Activated T-cell treated with anti-CD3 and anti-CD28 coated beads for 48 hours (primary cell): ENCODE measurements at regions not wholly inside any gene's neighbourhood (a gene's known extent, or its start where the extent isn't known, plus 50 kb on each side); places are given as distances from the start of the nearest gene placed in this dataset.

Experiments used
- DNase-seq: peaks from one replicate; pipeline ENCODE4 v3.0.0-alpha.2; 2020; ENCODE audit warnings: low read depth

DNA sequence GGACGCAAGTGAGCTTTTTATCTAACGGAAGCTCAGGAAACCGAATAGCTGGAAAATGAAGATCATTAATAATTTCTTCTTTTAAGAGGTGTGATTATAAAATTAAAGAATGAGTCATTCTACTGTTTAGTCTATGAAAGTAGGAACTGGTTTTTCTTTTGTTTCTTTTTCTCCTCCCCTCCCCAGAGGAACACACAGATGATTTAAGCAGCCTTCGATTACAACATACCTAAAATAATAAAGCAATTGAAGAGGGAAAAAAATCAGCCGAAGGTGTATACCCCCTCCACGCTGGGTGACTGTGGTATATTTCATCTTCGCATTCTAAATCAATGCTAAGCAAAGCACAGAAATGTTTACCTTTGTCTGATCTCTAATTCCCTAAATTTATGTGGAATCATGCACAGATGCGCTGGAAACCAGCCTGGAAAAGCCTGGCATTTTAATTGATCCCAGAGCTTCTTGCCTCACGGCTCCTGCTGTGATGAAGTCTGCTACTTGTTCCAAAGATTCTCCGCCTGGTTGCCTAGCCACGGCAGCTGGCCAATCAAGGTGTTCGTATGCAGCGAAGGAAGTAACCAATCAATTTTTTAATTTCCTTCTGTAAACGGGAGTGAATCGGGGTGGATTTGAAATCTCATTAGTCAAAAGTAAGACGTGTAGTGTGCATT, 133.9 kb downstream of the FANCF start:
- DNase-seq, result no peak

- DNase-seq, result no peak
These were observed 142.0 kb downstream of the SLC17A6 start for GRCh38 chr11:22479971-22480720.

GRCh38 chr11:22479208-22479607, 141.0 kb downstream of the SLC17A6 start:
- no peak for DNase-seq

DNA sequence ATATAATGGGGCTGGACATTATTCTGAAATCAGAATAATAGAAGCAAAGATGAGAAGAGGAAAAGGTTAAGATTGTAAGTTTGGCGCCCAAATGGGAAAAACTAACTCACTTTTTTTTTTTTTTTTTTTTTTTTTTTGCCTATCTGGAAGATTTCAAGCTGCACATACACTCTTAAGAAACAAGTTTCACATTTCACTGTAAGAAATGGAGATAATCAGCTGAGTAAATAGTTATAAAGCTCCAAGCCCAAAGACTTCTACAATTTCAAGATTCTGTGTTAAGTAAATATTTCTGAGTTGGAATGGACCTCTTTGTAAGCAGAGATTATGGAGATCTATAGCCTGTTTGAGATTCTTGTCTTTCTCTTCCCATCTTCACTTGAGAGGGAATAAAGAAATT, 140.0 kb downstream of the SLC17A6 start:
- DNase-seq, result no peak

DNA sequence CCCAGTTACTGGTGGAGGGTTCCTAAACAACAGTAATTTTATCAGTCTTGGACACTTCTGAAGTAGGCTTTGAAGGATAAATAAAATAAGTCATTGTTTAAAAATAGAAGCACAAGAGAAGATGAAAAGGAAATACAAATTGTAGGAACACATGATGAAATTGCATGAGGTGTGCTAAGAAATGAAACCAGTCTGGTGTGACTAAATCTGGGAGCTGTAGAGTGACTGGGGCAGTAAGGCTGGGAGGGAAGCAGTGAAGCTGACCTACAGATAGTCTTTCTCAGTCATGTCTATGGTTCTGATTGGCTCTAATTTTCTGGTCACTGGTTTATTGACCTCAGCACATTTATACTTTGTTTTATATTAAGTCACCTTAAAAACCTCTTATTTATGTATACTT, 139.1 kb downstream of the SLC17A6 start:
- no peak for DNase-seq

- DNase-seq, result no peak
These were observed 138.4 kb downstream of the SLC17A6 start for GRCh38 chr11:22476589-22476988.

- no peak for DNase-seq
These were observed 136.4 kb downstream of the SLC17A6 start for GRCh38 chr11:22474616-22475015.

- no peak for DNase-seq
These were observed 135.4 kb downstream of the SLC17A6 start for GRCh38 chr11:22473586-22473985.

GRCh38 chr11:22472306-22472705, 134.1 kb downstream of the SLC17A6 start:
- DNase-seq, result no peak

DNA sequence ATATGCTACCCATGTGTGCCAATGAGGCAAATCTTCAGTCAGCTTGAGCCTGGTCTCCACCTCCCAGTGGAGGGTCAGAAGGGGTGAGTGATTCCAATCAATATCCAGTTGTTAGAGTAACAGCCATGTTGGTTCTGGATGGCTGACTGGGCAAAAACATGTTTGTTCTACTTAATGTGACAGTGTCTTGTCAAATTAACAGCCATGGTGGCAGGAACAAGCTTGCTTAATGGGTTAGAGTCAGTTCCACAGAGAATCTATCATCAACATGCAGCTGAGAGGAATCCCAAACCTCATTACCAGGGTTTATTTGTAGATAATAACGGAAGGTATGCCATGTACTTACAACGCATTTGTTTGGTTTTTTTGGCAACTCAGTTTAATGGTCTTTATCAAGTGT, 133.2 kb downstream of the SLC17A6 start:
- DNase-seq, result no peak

DNA sequence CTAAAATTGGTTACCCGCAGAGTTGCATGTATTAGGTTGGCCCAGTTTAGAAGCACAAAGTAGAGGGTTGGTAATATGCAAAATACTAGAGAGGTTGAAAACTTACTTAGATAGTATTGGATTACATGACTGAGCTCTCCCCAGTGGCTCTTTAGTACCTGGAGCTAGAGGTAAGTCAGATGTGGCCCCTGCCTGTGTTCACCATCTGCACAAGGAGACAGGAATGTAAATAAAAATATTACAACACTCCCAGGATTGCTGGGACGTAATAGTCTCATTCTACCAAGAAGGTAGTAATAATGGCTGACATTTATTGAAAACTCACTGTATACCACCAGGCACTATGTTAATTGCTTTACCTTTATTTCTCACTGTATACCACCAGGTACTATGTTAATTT, 129.6 kb downstream of the SLC17A6 start:
- no peak for DNase-seq

DNA sequence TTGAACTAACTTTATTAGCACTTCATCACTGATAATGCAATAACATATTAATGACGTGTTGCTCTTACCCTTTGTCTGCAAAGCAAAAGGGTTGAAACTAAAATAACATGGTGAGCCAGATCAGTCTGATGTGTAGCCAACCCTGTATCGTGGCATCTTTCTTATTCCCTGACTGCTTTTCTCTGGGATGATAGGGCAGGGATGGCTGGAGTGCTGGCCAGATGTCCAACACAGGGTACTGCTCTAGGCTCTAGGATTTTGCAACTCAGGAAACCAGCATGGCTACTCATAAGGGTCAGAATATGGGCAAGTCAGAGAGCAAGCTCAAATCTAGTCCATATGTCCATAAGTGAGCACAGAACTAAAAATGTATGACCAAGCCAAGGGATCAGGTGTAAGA, 129.1 kb downstream of the SLC17A6 start:
- no peak for DNase-seq

DNA sequence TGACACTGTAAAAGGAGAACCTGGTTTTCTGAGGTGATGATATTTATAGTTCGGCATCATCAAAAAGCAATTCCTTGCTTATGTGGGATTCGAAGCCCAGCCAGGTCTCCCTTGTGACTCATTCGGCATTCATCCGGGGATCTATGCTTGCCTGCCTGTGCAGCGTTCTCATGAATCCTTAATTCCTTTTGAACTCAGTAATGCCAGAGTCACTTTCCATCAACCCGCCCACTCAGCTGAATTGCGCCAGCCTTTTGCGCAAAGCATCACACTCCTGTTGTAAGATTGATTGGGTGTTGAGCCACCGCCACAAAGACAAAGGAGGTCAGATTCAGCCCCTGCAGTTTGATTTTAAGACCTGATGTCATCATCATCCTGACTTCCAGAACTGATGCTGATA, 128.6 kb downstream of the SLC17A6 start:
- DNase-seq, result no peak

GRCh38 chr11:22466351-22466750, 128.2 kb downstream of the SLC17A6 start:
- DNase-seq, result no peak

GRCh38 chr11:22465620-22466019, 127.4 kb downstream of the SLC17A6 start:
- no peak for DNase-seq

GRCh38 chr11:22461626-22462025, 123.4 kb downstream of the SLC17A6 start:
- no peak for DNase-seq

- no peak for DNase-seq
These were observed 122.0 kb downstream of the SLC17A6 start for GRCh38 chr11:22460181-22460580.

DNA sequence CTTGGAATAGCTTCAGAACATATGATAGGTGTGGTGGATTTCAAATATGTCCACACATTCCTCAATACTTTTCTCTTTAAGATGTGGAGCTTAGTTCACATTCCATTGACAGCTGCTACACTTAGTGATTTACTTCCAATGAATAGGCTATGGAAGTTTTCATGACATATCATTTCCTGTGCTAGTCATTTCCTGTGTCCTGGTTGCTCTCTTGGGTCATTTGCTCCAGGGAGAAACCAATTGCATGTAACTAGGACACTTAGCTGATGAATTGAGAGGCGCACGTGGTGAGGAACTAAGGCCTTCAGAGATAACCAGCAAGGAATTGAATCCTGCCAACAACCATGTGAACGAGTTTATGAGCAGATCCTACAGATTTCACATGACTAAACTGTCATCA, 120.9 kb downstream of the SLC17A6 start:
- no peak for DNase-seq

GRCh38 chr11:22458161-22458560, 120.0 kb downstream of the SLC17A6 start:
- no peak for DNase-seq

- no peak for DNase-seq
These were observed 119.0 kb downstream of the SLC17A6 start for GRCh38 chr11:22456993-22457762.

DNA sequence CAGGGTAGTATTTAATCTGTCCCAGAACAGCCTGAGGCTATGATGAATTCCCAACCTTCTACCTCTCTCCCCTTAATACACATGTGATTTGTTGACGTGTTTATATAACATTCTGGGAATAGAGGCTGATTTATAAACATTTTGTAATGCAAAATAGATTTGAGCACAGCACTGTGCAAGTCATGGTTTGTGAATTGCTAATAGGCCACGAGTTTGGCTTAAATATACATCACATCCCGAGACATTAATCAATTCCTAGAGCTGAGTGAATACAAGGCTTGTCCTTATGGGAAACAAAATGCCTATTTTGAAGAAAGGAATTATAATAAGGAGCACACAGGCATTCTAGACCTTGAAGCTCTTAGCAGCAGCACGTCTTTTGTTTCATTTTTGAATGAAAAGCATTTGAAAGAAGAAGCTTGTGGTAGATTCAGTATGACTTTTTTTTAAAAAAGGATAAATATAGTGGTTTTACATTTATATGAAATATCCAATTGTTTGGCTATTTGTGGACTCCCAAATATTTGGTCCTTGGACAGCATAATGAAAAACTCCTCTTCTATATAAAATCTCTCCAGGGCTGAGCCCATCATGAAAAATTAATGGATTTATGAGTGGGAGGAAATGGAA, 116.4 kb downstream of the SLC17A6 start:
- DNase-seq, result no peak

DNA sequence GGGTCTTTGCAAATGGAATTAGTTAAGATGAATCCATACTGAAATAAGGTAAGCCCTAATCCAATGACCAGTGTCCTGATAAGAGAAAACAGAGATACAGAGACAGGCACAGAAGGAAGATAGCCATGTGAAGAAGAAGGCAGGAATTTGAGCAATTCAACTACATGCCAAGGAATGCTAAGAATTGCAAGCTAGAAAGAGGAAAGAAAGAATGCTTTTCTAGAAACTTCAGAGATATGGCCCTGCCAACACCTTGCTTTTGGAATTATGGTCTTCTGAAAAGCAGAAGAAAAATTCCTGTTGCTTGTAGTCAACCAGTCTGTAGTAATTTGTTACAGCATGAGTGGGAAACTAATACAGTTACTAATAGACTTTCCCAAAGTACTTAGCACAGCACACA, 111.3 kb downstream of the SLC17A6 start:
- DNase-seq, result no peak

- no peak for DNase-seq
These were observed 105.9 kb downstream of the SLC17A6 start for GRCh38 chr11:22444076-22444475.
